Endothelial cell of umbilical vein (primary cell): ENCODE measurements at regions not wholly inside any gene's neighbourhood (a gene's known extent, or its start where the extent isn't known, plus 50 kb on each side); places are given as distances from the start of the nearest gene placed in this dataset.

Source experiments
- BruUV-seq: library from RNA; stranded (reverse); fragments of 400-500 nt; replicated peaks from 2 replicates; lab custom pipeline; 2021; lab: Mats Ljungman, UMichigan
- CTCF ChIA-PET: fragments of 300-600, 350-600 bp; sonication (Branson Sonifier 250); formaldehyde crosslinking; loops from one replicate; lab custom pipeline; 2021; ENCODE audit warnings: antibody characterized with exemption, inconsistent platforms; lab: Charles Lee
- POLR2A ChIA-PET: fragments of 300-600, 350-600 bp; sonication (Branson Sonifier 250); formaldehyde crosslinking; loops from one replicate; lab custom pipeline; 2021; ENCODE audit warnings: antibody characterized with exemption, inconsistent platforms; lab: Charles Lee
- DNase-seq: peaks from one replicate; pipeline ENCODE4 v3.0.0-alpha.2; 2011; ENCODE audit warnings: low read depth, low spot score
- FAIRE-seq: peaks from 2 replicates; lab custom pipeline; 2011; peaks lifted over from hg19 to GRCh38; lab: Jason Lieb, UNC
- H2AFZ ChIP-seq: 2 replicates; pipeline ENCODE4 v1.6.0; 2012; ENCODE audit warnings: low read depth, low read length, control low read depth, inconsistent platforms
- H3K27ac ChIP-seq: 2 replicates; pipeline ENCODE4 v1.5.1; 2011; ENCODE audit warnings: low read depth, mild to moderate bottlenecking, control low read depth, low read length, moderate library complexity; ENCODE audit not compliant: insufficient read depth
- H3K27me3 ChIP-seq, 2 experiments: 2 replicates each; pipeline versions ENCODE4 v1.6.0 to v1.6.1; 2011; ENCODE audit warnings: low read length in 2 of 2, mixed read lengths in 1 of 2; ENCODE audit not compliant: control insufficient read depth in 2 of 2, insufficient read depth in 2 of 2
- H3K36me3 ChIP-seq, 2 experiments: 2 replicates in 1 of 2; 3 replicates in 1 of 2; pipeline ENCODE4 v1.5.1; 2011; ENCODE audit warnings: low read length in 2 of 2, mild to moderate bottlenecking in 1 of 2, moderate library complexity in 1 of 2; ENCODE audit not compliant: control insufficient read depth in 2 of 2, insufficient read depth in 2 of 2; ENCODE audit errors: extremely low read depth in 1 of 2
- H3K4me1 ChIP-seq: 3 replicates; pipeline ENCODE4 v1.5.1; 2011; ENCODE audit warnings: mild to moderate bottlenecking, low read length; ENCODE audit not compliant: control insufficient read depth, insufficient read depth; ENCODE audit errors: extremely low read depth
- H3K4me2 ChIP-seq: 2 replicates; pipeline ENCODE4 v1.6.1; 2011; ENCODE audit warnings: low read length, control low read depth, mixed read lengths; ENCODE audit not compliant: insufficient read depth
- H3K4me3 ChIP-seq, 3 experiments: fragments of 200-600 bp in 1 of 3; sonication (generic), shearing (Covaris generic) in 1 of 3; replicated peaks in 1 of 3; 2 replicates each; pipeline ENCODE4 v1.5.1; 2011 to 2016; ENCODE audit warnings: control low read depth in 3 of 3, low read length in 3 of 3, mild to moderate bottlenecking in 2 of 3, inconsistent platforms in 1 of 3, low read depth in 1 of 3, moderate library complexity in 1 of 3; ENCODE audit not compliant: insufficient read depth in 1 of 3
- H3K79me2 ChIP-seq: 2 replicates; pipeline ENCODE4 v1.6.0; 2012; ENCODE audit warnings: low read length, inconsistent platforms; ENCODE audit not compliant: control insufficient read depth, insufficient read depth
- H3K9ac ChIP-seq: replicated peaks from 2 replicates; pipeline ENCODE3; 2011; ENCODE audit warnings: low read length, control low read depth; ENCODE audit not compliant: insufficient read depth; ENCODE audit errors: extremely low read depth
- H3K9me1 ChIP-seq: replicated peaks from 3 replicates; pipeline ENCODE4 v1.6.0; 2011; ENCODE audit warnings: mild to moderate bottlenecking, low read length; ENCODE audit not compliant: control insufficient read depth, insufficient read depth; ENCODE audit errors: extremely low read depth
- H3K9me3 ChIP-seq: replicated peaks from 2 replicates; pipeline ENCODE4 v1.5.1; 2012; ENCODE audit warnings: low read length, inconsistent platforms; ENCODE audit not compliant: control insufficient read depth, insufficient read depth
- H4K20me1 ChIP-seq: replicated peaks from 2 replicates; pipeline ENCODE3; 2011; ENCODE audit warnings: mild to moderate bottlenecking, low read length; ENCODE audit not compliant: control insufficient read depth, insufficient read depth; ENCODE audit errors: extremely low read depth
- CTCF ChIP-seq, 2 donors: IDR thresholded peaks; 1 replicate in 1 of 2; 2 replicates in 1 of 2; pipeline ENCODE4 v1.5.1; 2011; ENCODE audit warnings: low read length in 2 of 2, mild to moderate bottlenecking in 2 of 2, moderate library complexity in 2 of 2, control low read depth in 1 of 2, inconsistent platforms in 1 of 2, low read depth in 1 of 2; ENCODE audit not compliant: insufficient read depth in 1 of 2; ENCODE audit errors: extremely low read depth in 1 of 2
- EZH2 ChIP-seq: IDR thresholded peaks from 2 replicates; pipeline ENCODE4 v1.6.1; 2012; ENCODE audit warnings: borderline replicate concordance, low read depth, mild to moderate bottlenecking, moderate library complexity, low read length, inconsistent platforms; ENCODE audit not compliant: severe bottlenecking
- FOS ChIP-seq: IDR thresholded peaks from 2 replicates; pipeline ENCODE4 v1.6.1; 2011; ENCODE audit warnings: mild to moderate bottlenecking, low read length, moderate library complexity, borderline replicate concordance; ENCODE audit not compliant: insufficient read depth
- GATA2 ChIP-seq: IDR thresholded peaks from 2 replicates; pipeline ENCODE4 v1.7.0; 2011; ENCODE audit warnings: low read depth, mild to moderate bottlenecking, moderate library complexity, mixed read lengths, low read length; ENCODE audit not compliant: insufficient read length, insufficient read depth
- JUN ChIP-seq: IDR thresholded peaks from 2 replicates; pipeline ENCODE4 v1.6.1; 2011; ENCODE audit warnings: borderline replicate concordance, low read depth; ENCODE audit not compliant: insufficient read length, insufficient read depth
- MAX ChIP-seq: IDR thresholded peaks from 2 replicates; pipeline ENCODE4 v1.6.1; 2011; ENCODE audit not compliant: insufficient read depth, insufficient read length
- MYC ChIP-seq: IDR thresholded peaks from one replicate; pipeline ENCODE4 v1.6.1; 2011; ENCODE audit warnings: mild to moderate bottlenecking, low read depth, low read length
- POLR2A ChIP-seq: IDR thresholded peaks from 2 replicates; pipeline ENCODE4 v1.6.1; 2012; ENCODE audit warnings: low read depth, mild to moderate bottlenecking, control low read depth, low read length
- POLR2AphosphoS5 ChIP-seq: IDR thresholded peaks from 2 replicates; pipeline ENCODE4 v1.6.1; 2012; ENCODE audit warnings: low read depth, mild to moderate bottlenecking, control low read depth, low read length, moderate library complexity; ENCODE audit not compliant: insufficient read depth
- dilution Hi-C: fragments of 300-500 bp; cut with MboI; formaldehyde crosslinking; loops from one replicate; pipeline ENCODE4 v1.15.0; 2019; ENCODE audit warnings: low sequenced_read_pairs; ENCODE audit not compliant: extremely low pct_ligation_motif_present
- intact Hi-C: fragments of 100-400 bp; cut with micrococcal nuclease; formaldehyde crosslinking; loops from one replicate; pipeline ENCODE4 v1.10.0; 2022

GRCh38 chr5:114981111-114981510 lies 188.6 kb downstream of the TRIM36 start:
- Histone ChIP-seq H3K27ac (no peak overlapping the region), H3K4me3 (no peak overlapping the region), H3K79me2 (no peaks in the 10 kb centered on the region), H3K4me2 (no peak overlapping the region), H4K20me1 (no peaks in the 10 kb centered on the region), H3K9me1 (no peaks in the 10 kb centered on the region), H2AFZ (no peak overlapping the region), H3K36me3 (no peaks in the 10 kb centered on the region), H3K4me1 (no peaks in the 10 kb centered on the region), H3K27me3 (no peaks in the 10 kb centered on the region), H3K9ac (no peak overlapping the region), H3K9me3 (peaks cover 5% of the 10 kb centered on the region)
- FAIRE-seq (no peak), DNase-seq (no peak)
- ChIA-PET CTCF (no interaction called here), POLR2A (no interaction called here)
- TF ChIP-seq EZH2, result no peak
- no peak for TF ChIP-seq FOS
- TF ChIP-seq GATA2, result no peak
- no peak for TF ChIP-seq POLR2A
- TF ChIP-seq JUN, result no peak
- TF ChIP-seq MAX, result no peak
- no peak for TF ChIP-seq POLR2AphosphoS5
- TF ChIP-seq CTCF (IDR thresholded peaks at IDR 0.05; ENCODE audit: extremely low read depth in 1 of 2, insufficient read depth in 1 of 2, low read depth in 1 of 2, low read length in 2 of 2), result no peak
- no peak for TF ChIP-seq MYC
- no TSS peak for BruUV-seq
- intact Hi-C loops, result no loop called here
- dilution Hi-C loops, result no loop called here
